ENCODE measurements at regions not wholly inside any gene's neighbourhood (a gene's known extent, or its start where the extent isn't known, plus 50 kb on each side); places are given as distances from the start of the nearest gene placed in this dataset.
A peak's percentile ranks its signal among the peaks of the same experiment; 100 is the strongest.

GRCh38 chr13:26957182-26957581, 196.6 kb upstream of the GPR12 start:
- POLR2A ChIA-PET, result interaction anchor here (0.6 to 2.2 kb wide), 9 partner anchors 10 to 1003 kb away, joined by 3 to 22 read pairs (median 6); partner anchors contain the start of gene RPL21
- Histone ChIP-seq H3K4me3 (ENCODE audit: low read depth, low read length) (no peak overlapping the region), H3K27me3 (replicated peaks; ENCODE audit: control insufficient read depth, insufficient read depth, low read length) (no peaks in the 10 kb centered on the region), H3K9me3 (no peaks in the 10 kb centered on the region), H3K4me1 (peaks cover 91% of the 10 kb centered on the region), H3K36me3 (ENCODE audit: control insufficient read depth, insufficient read depth, low read length) (no peaks in the 10 kb centered on the region)
- TSS peak; percentile 57 for BruUV-seq (replicated peaks)
- Mint-ChIP-seq H3K9me3 (ENCODE audit: unreplicated experiment) (no peaks in the 10 kb centered on the region), H3K4me1 (ENCODE audit: low read depth, unreplicated experiment) (peaks cover 56% of the 10 kb centered on the region), H3K4me3 (ENCODE audit: unreplicated experiment) (peak overlapping the region; percentile 38), H3K27ac (ENCODE audit: unreplicated experiment) (peak overlapping the region; percentile 90), H3K36me3 (ENCODE audit: insufficient read depth, unreplicated experiment) (peaks cover 38% of the 10 kb centered on the region), H3K27me3 (ENCODE audit: insufficient read depth, unreplicated experiment) (no peaks in the 10 kb centered on the region)
- no peak for TF ChIP-seq CTCF (IDR thresholded peaks at IDR 0.05; ENCODE audit: insufficient read depth in 1 of 2, low read depth in 1 of 2, low read length in 1 of 2, severe bottlenecking in 1 of 2, unreplicated experiment in 1 of 2)
- CTCF ChIA-PET, result interaction anchor here (0.7 to 3.1 kb wide), 9 partner anchors 10 to 405 kb away, joined by 3 to 40 read pairs (median 8); partner anchors contain the start of gene RASL11A
- intact Hi-C loops (cut with micrococcal nuclease; ENCODE audit: unreplicated experiment), result loop anchor here (2.0 to 10.0 kb wide), 4 partner anchors 294 to 1588 kb away; partner anchors contain the start of genes CDX2, MTIF3 and RPL21
- DNase-seq, result peak; percentile 72 to 76

- Histone ChIP-seq H3K4me1 (peaks cover 92% of the 10 kb centered on the region), H3K4me3 (ENCODE audit: low read depth, low read length) (no peak overlapping the region), H3K27me3 (replicated peaks; ENCODE audit: control insufficient read depth, insufficient read depth, low read length) (no peaks in the 10 kb centered on the region), H3K9me3 (no peaks in the 10 kb centered on the region), H3K36me3 (ENCODE audit: control insufficient read depth, insufficient read depth, low read length) (no peaks in the 10 kb centered on the region)
- TF ChIP-seq CTCF (IDR thresholded peaks at IDR 0.05; ENCODE audit: insufficient read depth in 1 of 2, low read depth in 1 of 2, low read length in 1 of 2, severe bottlenecking in 1 of 2, unreplicated experiment in 1 of 2), result no peak
- CTCF ChIA-PET, result interaction anchor here (0.6 to 3.1 kb wide), 8 partner anchors 10 to 998 kb away, joined by 3 to 40 read pairs (median 10); partner anchors contain the start of gene RASL11A
- DNase-seq, result peak; percentile 93 to 95
- Mint-ChIP-seq H3K27ac (ENCODE audit: unreplicated experiment) (peak overlapping the region; percentile 90), H3K27me3 (ENCODE audit: insufficient read depth, unreplicated experiment) (no peaks in the 10 kb centered on the region), H3K9me3 (ENCODE audit: unreplicated experiment) (no peaks in the 10 kb centered on the region), H3K4me3 (ENCODE audit: unreplicated experiment) (peak overlapping the region; percentile 38), H3K4me1 (ENCODE audit: low read depth, unreplicated experiment) (peaks cover 56% of the 10 kb centered on the region), H3K36me3 (ENCODE audit: insufficient read depth, unreplicated experiment) (peaks cover 34% of the 10 kb centered on the region)
- intact Hi-C loops (cut with micrococcal nuclease; ENCODE audit: unreplicated experiment), result loop anchor here (1.0 to 10.0 kb wide), 8 partner anchors 9 to 1588 kb away; partner anchors contain the start of genes CDX2, MTIF3 and RPL21
- BruUV-seq (replicated peaks), result no TSS peak
- POLR2A ChIA-PET, result interaction anchor here (0.6 to 2.2 kb wide), 9 partner anchors 10 to 1004 kb away, joined by 3 to 22 read pairs (median 5); partner anchors contain the start of gene RPL21
These were observed 196.0 kb upstream of the GPR12 start for GRCh38 chr13:26956522-26957142.

- no peak overlapping the region for H3K4me3 ChIP-seq (ENCODE audit: low read depth, low read length)
- no peaks in the 10 kb centered on the region for H3K36me3 ChIP-seq (ENCODE audit: control insufficient read depth, insufficient read depth, low read length)
- ChIA-PET POLR2A (interaction anchor here (0.5 to 2.0 kb wide), 5 partner anchors 24 to 881 kb away, joined by 3 to 27 read pairs (median 5); no protein-coding TSS in a partner anchor), CTCF (interaction anchor here (1.0 to 3.1 kb wide), 6 partner anchors 8 to 404 kb away, joined by 3 to 32 read pairs (median 5); no protein-coding TSS in a partner anchor)
- intact Hi-C loops (cut with micrococcal nuclease; ENCODE audit: unreplicated experiment), result loop anchor here (5.0 to 10.0 kb wide), 3 partner anchors 500 to 1590 kb away; partner anchors contain the start of genes CDX2 and MTIF3
- peak overlapping the region; percentile 90 for H3K27ac Mint-ChIP-seq (ENCODE audit: unreplicated experiment)
- H3K4me1 Mint-ChIP-seq (ENCODE audit: low read depth, unreplicated experiment), result peaks cover 51% of the 10 kb centered on the region
- DNase-seq, result peak; percentile 82 to 91
- H3K9me3 Mint-ChIP-seq (ENCODE audit: unreplicated experiment), result no peaks in the 10 kb centered on the region
- BruUV-seq (replicated peaks), result no TSS peak
- no peak for TF ChIP-seq CTCF (IDR thresholded peaks at IDR 0.05; ENCODE audit: insufficient read depth in 1 of 2, low read depth in 1 of 2, low read length in 1 of 2, severe bottlenecking in 1 of 2, unreplicated experiment in 1 of 2)
- no peaks in the 10 kb centered on the region for H3K27me3 ChIP-seq (replicated peaks; ENCODE audit: control insufficient read depth, insufficient read depth, low read length)
- peaks cover 92% of the 10 kb centered on the region for H3K4me1 ChIP-seq
- H3K4me3 Mint-ChIP-seq (ENCODE audit: unreplicated experiment), result peak overlapping the region; percentile 60
- H3K27me3 Mint-ChIP-seq (ENCODE audit: insufficient read depth, unreplicated experiment), result no peaks in the 10 kb centered on the region
- H3K9me3 ChIP-seq, result no peaks in the 10 kb centered on the region
- H3K36me3 Mint-ChIP-seq (ENCODE audit: insufficient read depth, unreplicated experiment), result peaks cover 31% of the 10 kb centered on the region
These were observed 194.4 kb upstream of the GPR12 start for GRCh38 chr13:26954976-26955375.
